ENCODE measurements at regions not wholly inside any gene's neighbourhood (a gene's known extent, or its start where the extent isn't known, plus 50 kb on each side); places are given as distances from the start of the nearest gene placed in this dataset.

GRCh38 chr9:16267281-16268066 is 603.0 kb downstream of the BNC2 start:
- TF ChIP-seq CTBP1 (IDR thresholded peaks at IDR 0.05; ENCODE audit: borderline replicate concordance): no peak
- TF ChIP-seq L3MBTL2 (conservative IDR thresholded peaks at IDR 0.05): no peak
- TF ChIP-seq SUZ12 (IDR thresholded peaks at IDR 0.05): no peak
- no peak for TF ChIP-seq FOXK2 (IDR thresholded peaks at IDR 0.05)
- no peak for TF ChIP-seq NFRKB (IDR thresholded peaks at IDR 0.05)
- TF ChIP-seq SP1 (IDR thresholded peaks at IDR 0.05): no peak
- TF ChIP-seq BHLHE40 (IDR thresholded peaks at IDR 0.05; ENCODE audit: borderline replicate concordance): no peak
- no peak for TF ChIP-seq FOXM1 (IDR thresholded peaks at IDR 0.05; ENCODE audit: borderline replicate concordance)
